GM12878 (cell line): ENCODE measurements at regions not wholly inside any gene's neighbourhood (a gene's known extent, or its start where the extent isn't known, plus 50 kb on each side); places are given as distances from the start of the nearest gene placed in this dataset.
"Not testable (repeated sequence)": the region's sequence is repeated elsewhere in the genome, so short reads cannot be mapped to it uniquely, and the experiment has no call there.

Experiments used
- ATAC-seq: fragments of 200-7000 bp; cut with Tn5 transposase; 3 replicates; pipeline ENCODE4 v1.9.1; 2020; ENCODE audit warnings: mild to moderate bottlenecking, moderate library complexity
- BruUV-seq: library from RNA; stranded (reverse); fragments of 400-500 nt; replicated peaks from 2 replicates; lab custom pipeline; 2021; lab: Mats Ljungman, UMichigan
- CTCF ChIA-PET: fragments of 300-600 bp; sonication (Branson Sonifier 250); formaldehyde crosslinking; extraction: SDS; loops from one replicate; lab custom pipeline; 2021; ENCODE audit warnings: inconsistent platforms; lab: Yijun Ruan, JAX
- POLR2A ChIA-PET: fragments of 350-600 bp; formaldehyde crosslinking; extraction: SDS; loops from one replicate; lab custom pipeline; 2021; ENCODE audit warnings: inconsistent platforms; lab: Charles Lee
- RAD21 ChIA-PET: fragments of 300-600 bp; sonication (Branson Sonifier 250); formaldehyde crosslinking; loops from one replicate; lab custom pipeline; 2023; ENCODE audit warnings: antibody characterized with exemption; ENCODE audit not compliant: unreplicated experiment; lab: Charles Lee
- SMC1A ChIA-PET: fragments of 300-600 bp; sonication (Branson Sonifier 250); formaldehyde crosslinking; loops from one replicate; lab custom pipeline; 2023; ENCODE audit not compliant: unreplicated experiment, uncharacterized antibody; lab: Charles Lee
- DNase-seq: peaks from one replicate; pipeline ENCODE4 v3.0.0-alpha.2; 2011; ENCODE audit warnings: low read depth, low spot score
- FAIRE-seq: peaks from 3 replicates; lab custom pipeline; 2011; peaks lifted over from hg19 to GRCh38; lab: Jason Lieb, UNC
- H2AFZ ChIP-seq: 2 replicates; pipeline ENCODE4 v1.6.0; 2011; ENCODE audit warnings: low read depth, low read length, control low read depth; ENCODE audit not compliant: control insufficient read depth
- H3K27ac ChIP-seq: 2 replicates; pipeline ENCODE4 v1.5.1; 2011; ENCODE audit warnings: control low read depth; ENCODE audit not compliant: control insufficient read depth, insufficient read depth
- H3K27me3 ChIP-seq, 2 experiments: replicated peaks in 1 of 2; 2 replicates each; pipeline versions ENCODE4 v1.6.0 to v1.6.1; 2011; ENCODE audit warnings: low read length in 1 of 2; ENCODE audit not compliant: control insufficient read depth in 2 of 2, insufficient read depth in 2 of 2
- H3K36me3 ChIP-seq, 2 experiments: 2 replicates each; pipeline ENCODE4 v1.5.1; 2011; ENCODE audit warnings: low read length in 1 of 2; ENCODE audit not compliant: control insufficient read depth in 2 of 2, insufficient read depth in 2 of 2
- H3K4me1 ChIP-seq: 2 replicates; pipeline ENCODE4 v1.6.1; 2011; ENCODE audit warnings: mild to moderate bottlenecking, low read length, moderate library complexity, mixed read lengths; ENCODE audit not compliant: control insufficient read depth, insufficient read depth
- H3K4me2 ChIP-seq: 2 replicates; pipeline ENCODE4 v1.6.0; 2011; ENCODE audit warnings: control low read depth; ENCODE audit not compliant: control insufficient read depth, insufficient read depth
- H3K4me3 ChIP-seq: fragments of 200-600 bp; sonication (generic); 2 replicates; pipeline ENCODE4 v1.5.1; 2016
- H3K79me2 ChIP-seq: 2 replicates; pipeline ENCODE4 v1.6.0; 2011; ENCODE audit warnings: low read length; ENCODE audit not compliant: control insufficient read depth, insufficient read depth
- H3K9ac ChIP-seq: 2 replicates; pipeline ENCODE4 v1.8.0; 2011; ENCODE audit warnings: low read length, control low read depth, mixed read lengths; ENCODE audit not compliant: control insufficient read depth, insufficient read depth
- H3K9me3 ChIP-seq: replicated peaks from 3 replicates; pipeline ENCODE4 v1.5.1; 2011; ENCODE audit warnings: mild to moderate bottlenecking, low read length; ENCODE audit not compliant: control insufficient read depth, insufficient read depth
- H4K20me1 ChIP-seq: 2 replicates; pipeline ENCODE4 v1.6.0; 2011; ENCODE audit not compliant: control insufficient read depth, insufficient read depth
- BRCA1 ChIP-seq: IDR thresholded peaks from 2 replicates; pipeline ENCODE4 v1.6.1; 2011; ENCODE audit warnings: low read depth, low read length, improper control_type of control experiment
- CBX3 ChIP-seq: fragments of 200-600 bp; sonication (generic); IDR thresholded peaks from 2 replicates; pipeline ENCODE4 v1.6.1; 2016; ENCODE audit warnings: low read depth, borderline replicate concordance
- CREM ChIP-seq: IDR thresholded peaks from 2 replicates; pipeline ENCODE4 v1.6.1; 2014; ENCODE audit warnings: antibody characterized with exemption, low read depth
- MTA3 ChIP-seq: IDR thresholded peaks from 2 replicates; pipeline ENCODE4 v1.6.1; 2012; ENCODE audit warnings: low read length, inconsistent platforms, borderline replicate concordance
- NFYB ChIP-seq: IDR thresholded peaks from 2 replicates; pipeline ENCODE4 v1.6.1; 2011; ENCODE audit warnings: low read depth, mild to moderate bottlenecking, low read length, improper control_type of control experiment, moderate library complexity; ENCODE audit not compliant: insufficient read depth
- NR2C1 ChIP-seq: fragments of 450-650 bp; IDR thresholded peaks from 2 replicates; pipeline ENCODE4 v1.6.1; 2017; ENCODE audit warnings: antibody characterized with exemption, mild to moderate bottlenecking, moderate library complexity
- NR2C2 ChIP-seq: IDR thresholded peaks from 2 replicates; pipeline ENCODE4 v1.6.1; 2011; ENCODE audit warnings: borderline replicate concordance, low read depth; ENCODE audit not compliant: control insufficient read depth, insufficient read length
- RELA ChIP-seq: fragments of 450-650 bp; IDR thresholded peaks from 2 replicates; pipeline ENCODE4 v1.8.0; 2014; ENCODE audit warnings: borderline replicate concordance; ENCODE audit not compliant: partially characterized antibody
- SPI1 ChIP-seq: IDR thresholded peaks from 2 replicates; pipeline ENCODE4 v1.6.1; 2011; ENCODE audit warnings: low read depth, mild to moderate bottlenecking, low read length, moderate library complexity, borderline replicate concordance; ENCODE audit not compliant: insufficient read depth
- ZNF384 ChIP-seq: IDR thresholded peaks from 2 replicates; pipeline ENCODE4 v1.6.1; 2012; ENCODE audit warnings: low read depth, mild to moderate bottlenecking, low read length, improper control_type of control experiment, borderline replicate concordance
- WGBS: methylation state at CpG from one replicate; pipeline ENCODE4 v1.1.6; 2016; ENCODE audit warnings: low lambda C conversion rate; ENCODE audit not compliant: insufficient replicate concordance, insufficient coverage; ENCODE audit errors: missing lambda C conversion rate; 5-methylcytosine and 5-hydroxymethylcytosine counted together
- in situ Hi-C: fragments of 300-500 bp; cut with MboI; formaldehyde crosslinking; loops from 9 replicates; pipeline ENCODE4 v1.14.3; 2018; ENCODE audit warnings: mixed read lengths
- intact Hi-C: fragments of 100-400 bp; cut with micrococcal nuclease; formaldehyde crosslinking; loops from one replicate; pipeline ENCODE4 v1.14.2; 2022; ENCODE audit not compliant: unreplicated experiment
- TF ChIP-seq, protein P1 (sequence below): IDR thresholded peaks from 2 replicates; pipeline ENCODE4 v1.6.1; 2011; ENCODE audit warnings: low read depth, low read length, improper control_type of control experiment, borderline replicate concordance

DNA sequence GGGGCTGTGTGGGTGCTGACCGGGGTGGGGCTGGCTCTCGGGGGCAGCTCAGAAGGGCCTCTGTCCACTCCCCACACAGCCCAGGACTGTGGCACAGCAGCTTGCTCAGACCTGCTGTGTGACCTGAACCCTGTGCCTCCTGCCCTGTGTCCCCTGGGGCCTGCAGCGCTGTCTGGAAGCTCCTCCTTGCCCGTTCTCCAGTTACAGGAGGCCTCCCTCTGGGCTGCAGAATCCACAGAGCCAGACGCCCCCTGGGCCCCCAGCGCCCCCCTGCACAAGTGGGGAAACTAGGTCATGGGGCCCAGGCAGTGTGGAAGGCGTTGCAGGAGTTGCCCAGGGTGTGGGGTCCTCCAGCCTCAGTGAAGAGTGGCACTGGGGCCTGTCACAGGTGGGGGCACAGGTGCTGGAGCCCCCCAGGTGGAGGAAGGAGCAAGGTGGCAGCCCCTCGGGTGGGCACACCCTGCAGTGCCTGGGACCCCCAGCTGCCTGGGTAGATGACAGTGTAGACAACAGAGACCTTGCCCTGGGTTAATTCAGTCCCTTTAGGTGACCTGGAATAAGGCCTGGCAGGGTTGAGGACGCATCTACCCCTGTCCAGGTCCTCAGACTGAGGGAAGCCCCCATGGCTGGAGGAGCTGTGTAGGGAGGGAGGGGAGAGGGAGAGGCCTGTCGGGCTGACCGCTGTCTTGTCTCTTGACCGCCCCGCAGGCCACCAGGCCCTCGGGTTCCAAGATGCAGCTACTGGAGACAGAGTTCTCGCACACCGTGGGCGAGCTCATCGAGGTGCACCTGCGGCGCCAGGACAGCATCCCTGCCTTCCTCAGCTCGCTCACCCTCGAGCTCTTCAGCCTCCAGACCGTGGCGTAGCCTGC is 120.2 kb downstream of the IGLL1 start:
- H4K20me1 ChIP-seq, H3K4me2 ChIP-seq, ATAC-seq, H3K4me3 ChIP-seq, in situ Hi-C loops, H3K36me3 ChIP-seq, H3K9ac ChIP-seq, RAD21 ChIA-PET, H2AFZ ChIP-seq, BruUV-seq, intact Hi-C loops, H3K4me1 ChIP-seq, CTCF ChIA-PET, FAIRE-seq, H3K27ac ChIP-seq, H3K79me2 ChIP-seq, SMC1A ChIA-PET, DNase-seq, H3K27me3 ChIP-seq, H3K9me3 ChIP-seq, POLR2A ChIA-PET: not testable (repeated sequence)
- 40% methylated on average over 21 of the region's 24 CpGs for WGBS

DNA sequence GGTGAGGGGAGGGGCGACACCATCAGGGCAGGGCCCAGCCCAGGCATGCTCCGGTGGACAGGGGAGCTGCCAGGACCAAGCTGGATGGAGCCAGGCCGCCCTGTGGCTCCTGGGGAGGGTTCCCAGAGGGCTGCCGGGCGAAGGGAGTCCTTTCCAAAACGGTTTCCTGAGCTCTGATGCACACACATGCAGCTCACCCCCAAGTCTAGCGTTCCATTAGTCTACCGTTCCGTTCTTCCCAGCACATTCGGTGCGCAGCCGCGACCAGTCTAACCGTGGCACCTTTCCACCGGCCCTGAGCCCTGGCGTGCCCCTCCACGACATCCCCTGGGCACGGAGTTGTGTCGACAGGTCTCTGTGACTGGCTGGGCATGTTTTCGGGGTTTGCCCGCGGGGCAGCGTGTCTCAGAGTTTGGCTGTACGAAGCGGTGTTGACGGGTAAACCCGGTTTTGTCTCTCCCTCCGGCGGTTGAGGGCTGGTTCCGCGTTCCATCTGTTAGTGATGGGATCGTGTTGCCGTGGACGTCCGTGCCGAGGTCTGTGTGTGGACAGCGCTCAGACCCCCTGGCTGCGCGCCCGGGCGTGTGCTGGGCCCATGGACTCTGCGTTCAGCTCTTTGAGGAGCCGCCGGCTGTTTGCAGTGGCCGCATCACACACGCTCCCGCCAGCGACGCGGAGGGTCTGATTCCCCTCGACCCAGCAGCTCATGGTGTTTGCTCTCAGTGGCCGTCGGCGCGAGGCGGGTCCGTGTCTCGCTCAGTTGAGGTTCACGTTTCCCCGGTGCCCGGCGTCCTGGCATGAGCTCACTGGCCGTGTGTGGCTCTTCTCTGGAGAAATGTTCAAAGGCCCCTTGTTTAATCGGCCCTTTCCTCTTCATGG is 121.2 kb downstream of the IGLL1 start:
- ATAC-seq (no peak), FAIRE-seq (no peak), DNase-seq (no peak)
- H3K4me1 ChIP-seq = no peaks in the 10 kb centered on the region
- in situ Hi-C loops (no loop called here), intact Hi-C loops (no loop called here)
- 69% methylated on average over 64 of the region's 64 CpGs for WGBS
- H4K20me1 ChIP-seq = no peaks in the 10 kb centered on the region
- H3K27ac ChIP-seq = no peak overlapping the region
- peaks cover 0 to 1% of the 10 kb centered on the region in 2 experiments; a peak in 3 of 4 replicates for H3K27me3 ChIP-seq
- H3K36me3 ChIP-seq = no peaks in the 10 kb centered on the region
- BruUV-seq = no TSS peak
- no peaks in the 10 kb centered on the region for H3K9me3 ChIP-seq
- POLR2A ChIA-PET = no interaction called here
- SMC1A ChIA-PET = no interaction called here
- no peaks in the 10 kb centered on the region for H3K79me2 ChIP-seq
- H3K9ac ChIP-seq = no peak overlapping the region
- RAD21 ChIA-PET = no interaction called here
- H3K4me3 ChIP-seq = no peak overlapping the region
- CTCF ChIA-PET = no interaction called here
- H3K4me2 ChIP-seq = no peak overlapping the region
- no peak overlapping the region for H2AFZ ChIP-seq
- TF ChIP-seq CREM (no peak), ZNF384 (no peak), RELA (no peak), SPI1 (no peak), BRCA1 (no peak), MTA3 (no peak), NR2C1 (no peak), NR2C2 (no peak), NFYB (no peak), CBX3 (no peak)
- TF ChIP-seq, protein P1, sequence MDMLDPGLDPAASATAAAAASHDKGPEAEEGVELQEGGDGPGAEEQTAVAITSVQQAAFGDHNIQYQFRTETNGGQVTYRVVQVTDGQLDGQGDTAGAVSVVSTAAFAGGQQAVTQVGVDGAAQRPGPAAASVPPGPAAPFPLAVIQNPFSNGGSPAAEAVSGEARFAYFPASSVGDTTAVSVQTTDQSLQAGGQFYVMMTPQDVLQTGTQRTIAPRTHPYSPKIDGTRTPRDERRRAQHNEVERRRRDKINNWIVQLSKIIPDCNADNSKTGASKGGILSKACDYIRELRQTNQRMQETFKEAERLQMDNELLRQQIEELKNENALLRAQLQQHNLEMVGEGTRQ = no peak
